ENCODE measurements at regions not wholly inside any gene's neighbourhood (a gene's known extent, or its start where the extent isn't known, plus 50 kb on each side); places are given as distances from the start of the nearest gene placed in this dataset.
"Not testable (repeated sequence)": the region's sequence is repeated elsewhere in the genome, so short reads cannot be mapped to it uniquely, and the experiment has no call there.

- H4K91ac ChIP-seq (replicated peaks; ENCODE audit: insufficient read length, low read length); H3K23ac ChIP-seq (ENCODE audit: insufficient read length); H4K20me1 ChIP-seq (replicated peaks in 1 of 2; ENCODE audit: control insufficient read depth in 1 of 2, insufficient read depth in 2 of 2, low read length in 2 of 2); H3K56ac ChIP-seq (replicated peaks; ENCODE audit: insufficient read length, low read depth, low read length); H3K18ac ChIP-seq (ENCODE audit: extremely low read depth, low read length); H3K36me3 ChIP-seq (ENCODE audit: control insufficient read depth in 2 of 4, insufficient read depth in 4 of 4, low read length in 3 of 4); DNase-seq (ENCODE audit: low read depth in 1 of 2, low spot score in 2 of 2); H3K27me3 ChIP-seq (replicated peaks in 1 of 4; ENCODE audit: control insufficient read depth in 3 of 4, extremely low read depth in 1 of 4, insufficient read depth in 3 of 4, low read length in 3 of 4); H2BK120ac ChIP-seq (replicated peaks; ENCODE audit: low read depth, low read length); H3K4ac ChIP-seq (replicated peaks; ENCODE audit: insufficient read length, low read depth, low read length); H2AK5ac ChIP-seq (ENCODE audit: low read depth, low read length); H2BK12ac ChIP-seq (ENCODE audit: low read depth, low read length); H3K4me3 ChIP-seq (ENCODE audit: extremely low read depth in 1 of 4, insufficient read depth in 2 of 4, low read depth in 3 of 4, low read length in 4 of 4); H2BK5ac ChIP-seq (ENCODE audit: low read depth, low read length); H3K9ac ChIP-seq (replicated peaks in 1 of 4; ENCODE audit: extremely low read depth in 1 of 4, low read depth in 3 of 4, low read length in 3 of 4); H4K8ac ChIP-seq (ENCODE audit: extremely low read depth, insufficient read depth, low read length); H3K9me3 ChIP-seq (ENCODE audit: insufficient read depth in 2 of 2, low read depth in 1 of 2, low read length in 1 of 2); H3K27ac ChIP-seq (ENCODE audit: low read depth, low read length); H4K5ac ChIP-seq (ENCODE audit: insufficient read length, low read depth, low read length); H3K79me1 ChIP-seq (ENCODE audit: low read depth, low read length); H3K14ac ChIP-seq (ENCODE audit: insufficient read length); POLR2A ChIA-PET (ENCODE audit: partially characterized antibody); H3K23me2 ChIP-seq (ENCODE audit: low read depth, low read length); H3K79me2 ChIP-seq (ENCODE audit: control insufficient read depth in 1 of 2, insufficient read depth in 2 of 2, low read length in 2 of 2); H2BK20ac ChIP-seq (ENCODE audit: low read length); H2AFZ ChIP-seq (ENCODE audit: low read length); FAIRE-seq; H2BK15ac ChIP-seq (ENCODE audit: low read length); H3K4me2 ChIP-seq (ENCODE audit: insufficient read depth in 1 of 2, low read depth in 2 of 2, low read length in 2 of 2); H3K4me1 ChIP-seq (replicated peaks in 1 of 4; ENCODE audit: control insufficient read depth in 3 of 4, insufficient read depth in 4 of 4, low read length in 3 of 4): not testable (repeated sequence)
- CTCF ChIA-PET (ENCODE audit: partially characterized antibody) = interaction anchor here (1.2 kb wide), 1 partner anchor 332 kb away, joined by 3 read pairs; no protein-coding TSS in a partner anchor
- 80% methylated on average over 1 of the region's 1 CpG; no CpG with 5 or more reads in 1 of the 2 experiments for WGBS, 2 experiments (ENCODE audit: extremely low coverage in 1 of 2, insufficient coverage in 1 of 2, insufficient read length in 1 of 2, insufficient replicate concordance in 2 of 2, low coverage in 1 of 2, low lambda C conversion rate in 2 of 2, missing lambda C conversion rate in 1 of 2)
Observed at GRCh38 chr2:193140895-193141294, 946.2 kb upstream of the TMEFF2 start.
